IMR-90 (cell line): ENCODE measurements at regions not wholly inside any gene's neighbourhood (a gene's known extent, or its start where the extent isn't known, plus 50 kb on each side); places are given as distances from the start of the nearest gene placed in this dataset.

Source experiments
- ATAC-seq: fragments of 200-7000 bp; cut with Tn5 transposase; 2 replicates; pipeline ENCODE4 v1.9.1; 2020; ENCODE audit warnings: low read depth, mild to moderate bottlenecking, moderate library complexity
- BruUV-seq: library from RNA; stranded (reverse); fragments of 400-500 nt; replicated peaks from 2 replicates; lab custom pipeline; 2021; lab: Mats Ljungman, UMichigan
- CTCF ChIA-PET: fragments of 300-600 bp; formaldehyde crosslinking; extraction: SDS; loops from one replicate; lab custom pipeline; 2021; ENCODE audit warnings: antibody characterized with exemption; lab: Yijun Ruan, JAX
- POLR2A ChIA-PET: fragments of 300-600 bp; sonication (Branson Sonifier 250); formaldehyde crosslinking; loops from one replicate; lab custom pipeline; 2022; ENCODE audit warnings: antibody characterized with exemption; ENCODE audit not compliant: unreplicated experiment; lab: Charles Lee
- DNase-seq: peaks from one replicate; pipeline ENCODE4 v3.0.0; 2013
- H2AFZ ChIP-seq: replicated peaks from 2 replicates; pipeline ENCODE3; 2013; ENCODE audit warnings: low read length, mild to moderate bottlenecking; ENCODE audit not compliant: poor library complexity
- H2AK5ac ChIP-seq: 2 replicates; pipeline ENCODE4 v1.6.1; 2013; ENCODE audit warnings: low read depth, low read length, inconsistent platforms
- H2AK9ac ChIP-seq: replicated peaks from 2 replicates; pipeline ENCODE3; 2013; ENCODE audit warnings: mild to moderate bottlenecking, low read depth, low read length, moderate library complexity; ENCODE audit not compliant: poor library complexity
- H2BK120ac ChIP-seq: 2 replicates; pipeline ENCODE4 v1.6.1; 2013; ENCODE audit warnings: low read depth, low read length, inconsistent platforms
- H2BK15ac ChIP-seq: 3 replicates; pipeline ENCODE4 v1.6.1; 2013; ENCODE audit warnings: low read depth, low read length, inconsistent platforms
- H2BK20ac ChIP-seq: 2 replicates; pipeline ENCODE4 v1.6.1; 2013; ENCODE audit warnings: low read depth, mild to moderate bottlenecking, inconsistent platforms, low read length, moderate library complexity
- H2BK5ac ChIP-seq: 2 replicates; pipeline ENCODE4 v1.6.1; 2013; ENCODE audit warnings: mild to moderate bottlenecking, low read depth, low read length, inconsistent platforms; ENCODE audit not compliant: poor library complexity, severe bottlenecking
- H3K14ac ChIP-seq: replicated peaks from 2 replicates; pipeline ENCODE4 v1.6.1; 2013; ENCODE audit warnings: low read depth, low read length, inconsistent platforms
- H3K18ac ChIP-seq: 2 replicates; pipeline ENCODE4 v1.6.1; 2013; ENCODE audit warnings: low read depth, low read length, control low read depth
- H3K23ac ChIP-seq: 2 replicates; pipeline ENCODE4 v1.6.1; 2013; ENCODE audit warnings: low read depth, low read length, inconsistent platforms
- H3K27ac ChIP-seq: 2 replicates; pipeline ENCODE4 v1.5.1; 2013; ENCODE audit warnings: mild to moderate bottlenecking, control low read depth, low read length; ENCODE audit not compliant: insufficient read depth
- H3K27me3 ChIP-seq: 2 replicates; pipeline ENCODE4 v1.6.1; 2013; ENCODE audit warnings: low read length; ENCODE audit not compliant: control insufficient read depth, insufficient read depth
- H3K36me3 ChIP-seq: 2 replicates; pipeline ENCODE4 v1.6.1; 2013; ENCODE audit warnings: low read length, mixed read lengths; ENCODE audit not compliant: control insufficient read depth, insufficient read depth
- H3K4ac ChIP-seq: 2 replicates; pipeline ENCODE4 v1.6.1; 2013; ENCODE audit warnings: low read depth, low read length, inconsistent platforms
- H3K4me1 ChIP-seq: 2 replicates; pipeline ENCODE4 v1.6.1; 2013; ENCODE audit warnings: low read length, mixed read lengths; ENCODE audit not compliant: control insufficient read depth, insufficient read depth
- H3K4me2 ChIP-seq: 2 replicates; pipeline ENCODE4 v1.6.1; 2013; ENCODE audit warnings: low read depth, mild to moderate bottlenecking, control low read depth, low read length, moderate library complexity
- H3K4me3 ChIP-seq: 2 replicates; pipeline ENCODE4 v1.5.1; 2013; ENCODE audit warnings: low read depth, mild to moderate bottlenecking, control low read depth, low read length, moderate library complexity; ENCODE audit not compliant: insufficient read depth
- H3K56ac ChIP-seq: 2 replicates; pipeline ENCODE4 v1.6.1; 2013; ENCODE audit warnings: low read length, inconsistent platforms; ENCODE audit not compliant: insufficient read depth; ENCODE audit errors: extremely low read depth
- H3K79me1 ChIP-seq, 2 experiments: 2 replicates each; pipeline ENCODE4 v1.6.1; 2013; ENCODE audit warnings: low read length in 2 of 2, inconsistent platforms in 1 of 2, low read depth in 1 of 2
- H3K9ac ChIP-seq: 2 replicates; pipeline ENCODE4 v1.6.1; 2013; ENCODE audit warnings: low read depth, low read length, control low read depth
- H3K9me1 ChIP-seq: 2 replicates; pipeline ENCODE4 v1.6.1; 2013; ENCODE audit warnings: low read length, inconsistent platforms; ENCODE audit not compliant: insufficient read depth
- H3K9me3 ChIP-seq: 2 replicates; pipeline ENCODE4 v1.6.1; 2013; ENCODE audit warnings: low read length; ENCODE audit not compliant: control insufficient read depth, insufficient read depth
- H4K20me1 ChIP-seq: 2 replicates; pipeline ENCODE4 v1.6.1; 2013; ENCODE audit warnings: low read length, inconsistent platforms; ENCODE audit not compliant: insufficient read depth
- H4K5ac ChIP-seq: 2 replicates; pipeline ENCODE4 v1.6.1; 2013; ENCODE audit warnings: mild to moderate bottlenecking, low read depth, low read length, control low read depth
- H4K8ac ChIP-seq, 2 experiments: 2 replicates each; pipeline ENCODE4 v1.6.1; 2013; ENCODE audit warnings: low read depth in 2 of 2, low read length in 2 of 2, control low read depth in 1 of 2, inconsistent platforms in 1 of 2
- H4K91ac ChIP-seq: 2 replicates; pipeline ENCODE4 v1.6.1; 2013; ENCODE audit warnings: low read depth, low read length, inconsistent platforms; ENCODE audit not compliant: insufficient read depth
- BHLHE40 ChIP-seq: fragments of 150-350 bp; IDR thresholded peaks from 2 replicates; pipeline ENCODE4 v1.6.1; 2016; ENCODE audit warnings: mild to moderate bottlenecking, low read depth, low read length
- MAZ ChIP-seq: IDR thresholded peaks from 2 replicates; pipeline ENCODE4 v1.6.1; 2012; ENCODE audit warnings: low read depth, mild to moderate bottlenecking, low read length, improper control_type of control experiment, moderate library complexity, borderline replicate concordance
- POLR2A ChIP-seq: IDR thresholded peaks from 2 replicates; pipeline ENCODE4 v1.6.1; 2012; ENCODE audit warnings: mild to moderate bottlenecking, low read depth, low read length
- RCOR1 ChIP-seq: IDR thresholded peaks from 2 replicates; pipeline ENCODE4 v1.6.1; 2012; ENCODE audit warnings: mild to moderate bottlenecking, low read length, improper control_type of control experiment; ENCODE audit not compliant: insufficient replicate concordance
- SMC3 ChIP-seq: fragments of 150-350 bp; IDR thresholded peaks from 2 replicates; pipeline ENCODE4 v1.6.1; 2016; ENCODE audit warnings: low read depth, mild to moderate bottlenecking, antibody characterized with exemption, low read length, moderate library complexity
- WGBS, 2 experiments: methylation state at CpG; one replicate each; pipeline versions ENCODE4 v1.1.5 to v1.1.7; 2013; ENCODE audit warnings: missing lambda C conversion rate in 2 of 2; ENCODE audit not compliant: insufficient read length in 1 of 2; ENCODE audit errors: extremely low coverage in 2 of 2; 5-methylcytosine and 5-hydroxymethylcytosine counted together
- dilution Hi-C: fragments of 300-500 bp; cut with HindIII; formaldehyde crosslinking; loops from one replicate; pipeline ENCODE4 v1.14.3; 2018; ENCODE audit warnings: low sequenced_read_pairs; ENCODE audit not compliant: unreplicated experiment
- in situ Hi-C: fragments of 300-500 bp; cut with MboI; formaldehyde crosslinking; loops from 3 replicates; pipeline ENCODE4 v1.14.3; 2019; ENCODE audit warnings: low sequenced_read_pairs, inconsistent platforms, mixed read lengths
- intact Hi-C: fragments of 100-400 bp; cut with micrococcal nuclease; formaldehyde crosslinking; loops from 2 replicates; pipeline ENCODE4 v1.10.0; 2022

DNA sequence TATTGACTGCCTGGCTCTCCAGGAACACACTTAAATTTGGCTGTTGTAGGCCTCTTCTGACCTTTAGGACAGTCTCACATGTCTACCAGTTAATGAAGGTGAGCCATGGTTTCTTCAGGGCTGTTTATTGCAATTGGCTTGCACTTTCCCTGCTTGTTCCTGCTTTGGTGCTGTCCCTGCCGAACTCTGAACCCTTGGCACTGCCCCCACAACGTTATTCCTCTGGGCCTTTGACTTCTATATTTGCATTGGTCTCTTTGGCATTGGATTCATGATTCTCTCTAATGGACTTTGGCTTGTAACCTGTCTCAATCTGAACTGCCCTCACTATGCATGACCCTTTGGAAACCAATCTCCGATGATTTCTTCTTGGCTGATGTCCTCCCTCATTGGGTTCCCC lies 299.4 kb downstream of the UTP18 start:
- Histone ChIP-seq H3K79me1 (no peaks in the 10 kb centered on the region), H3K56ac (no peak overlapping the region), H4K8ac (no peak overlapping the region), H3K27ac (no peak overlapping the region), H2BK5ac (no peak overlapping the region), H2AK5ac (no peak overlapping the region), H2AFZ (no peak overlapping the region), H3K36me3 (no peaks in the 10 kb centered on the region), H3K4ac (no peak overlapping the region), H2AK9ac (no peak overlapping the region), H2BK120ac (no peak overlapping the region), H3K4me3 (no peak overlapping the region), H2BK15ac (no peak overlapping the region), H4K5ac (no peak overlapping the region), H4K20me1 (no peaks in the 10 kb centered on the region), H3K9me1 (no peaks in the 10 kb centered on the region), H4K91ac (no peak overlapping the region), H3K4me1 (no peaks in the 10 kb centered on the region), H3K9me3 (peaks cover 10% of the 10 kb centered on the region), H3K14ac (no peak overlapping the region), H3K18ac (no peak overlapping the region), H3K9ac (no peak overlapping the region), H3K23ac (no peak overlapping the region), H3K4me2 (no peak overlapping the region), H2BK20ac (no peak overlapping the region), H3K27me3 (no peaks in the 10 kb centered on the region)
- 0% methylated on average over 1 of the region's 3 CpGs; no CpG with 5 or more reads in 1 of the 2 experiments for WGBS, 2 experiments
- intact Hi-C loops (no loop called here), dilution Hi-C loops (no loop called here), in situ Hi-C loops (no loop called here)
- CTCF ChIA-PET = no interaction called here
- POLR2A ChIA-PET = no interaction called here
- no TSS peak for BruUV-seq
- no peak for TF ChIP-seq BHLHE40
- TF ChIP-seq RCOR1 = no peak
- no peak for TF ChIP-seq MAZ
- no peak for TF ChIP-seq POLR2A
- TF ChIP-seq SMC3 = no peak
- DNase-seq (no peak), ATAC-seq (no peak)
